ENCODE measurements at regions not wholly inside any gene's neighbourhood (a gene's known extent, or its start where the extent isn't known, plus 50 kb on each side); places are given as distances from the start of the nearest gene placed in this dataset.

DNA sequence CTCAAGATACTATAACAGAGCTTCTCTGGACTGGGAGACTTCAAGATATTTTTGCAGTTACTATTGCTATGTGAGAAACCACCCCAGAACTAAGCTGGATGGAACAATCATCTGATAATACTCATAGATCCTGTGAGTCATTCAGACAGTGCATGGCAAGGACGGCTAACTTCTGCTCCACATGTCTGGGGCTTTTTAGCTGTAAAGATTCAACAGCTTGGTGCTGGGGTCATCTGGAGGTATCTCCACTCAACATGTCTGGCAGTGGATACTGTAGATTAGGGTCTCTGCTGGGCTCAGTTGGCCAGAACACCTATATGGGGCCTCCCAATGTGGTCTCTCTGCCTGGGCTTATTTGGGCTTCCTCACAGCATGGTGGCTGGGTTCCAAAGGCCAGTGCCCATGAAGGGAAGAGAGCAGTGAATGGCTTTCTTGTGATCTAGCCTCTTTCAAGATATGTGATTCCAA lies 117.3 kb upstream of the SLC7A14 start:
- H3K36me3 ChIP-seq (ENCODE audit: control insufficient read depth, insufficient read depth, low read length): no peaks in the 10 kb centered on the region
- no peaks in the 10 kb centered on the region for H3K27me3 ChIP-seq (ENCODE audit: control insufficient read depth, insufficient read depth, low read length)
- H3K4me3 ChIP-seq (ENCODE audit: low read depth, low read length): no peak overlapping the region
- DNase-seq (ENCODE audit: low read depth): no peak
- TF ChIP-seq, protein P1, sequence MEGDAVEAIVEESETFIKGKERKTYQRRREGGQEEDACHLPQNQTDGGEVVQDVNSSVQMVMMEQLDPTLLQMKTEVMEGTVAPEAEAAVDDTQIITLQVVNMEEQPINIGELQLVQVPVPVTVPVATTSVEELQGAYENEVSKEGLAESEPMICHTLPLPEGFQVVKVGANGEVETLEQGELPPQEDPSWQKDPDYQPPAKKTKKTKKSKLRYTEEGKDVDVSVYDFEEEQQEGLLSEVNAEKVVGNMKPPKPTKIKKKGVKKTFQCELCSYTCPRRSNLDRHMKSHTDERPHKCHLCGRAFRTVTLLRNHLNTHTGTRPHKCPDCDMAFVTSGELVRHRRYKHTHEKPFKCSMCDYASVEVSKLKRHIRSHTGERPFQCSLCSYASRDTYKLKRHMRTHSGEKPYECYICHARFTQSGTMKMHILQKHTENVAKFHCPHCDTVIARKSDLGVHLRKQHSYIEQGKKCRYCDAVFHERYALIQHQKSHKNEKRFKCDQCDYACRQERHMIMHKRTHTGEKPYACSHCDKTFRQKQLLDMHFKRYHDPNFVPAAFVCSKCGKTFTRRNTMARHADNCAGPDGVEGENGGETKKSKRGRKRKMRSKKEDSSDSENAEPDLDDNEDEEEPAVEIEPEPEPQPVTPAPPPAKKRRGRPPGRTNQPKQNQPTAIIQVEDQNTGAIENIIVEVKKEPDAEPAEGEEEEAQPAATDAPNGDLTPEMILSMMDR (IDR thresholded peaks at IDR 0.05; ENCODE audit: insufficient read depth, low read length, poor library complexity, severe bottlenecking): no peak

DNA sequence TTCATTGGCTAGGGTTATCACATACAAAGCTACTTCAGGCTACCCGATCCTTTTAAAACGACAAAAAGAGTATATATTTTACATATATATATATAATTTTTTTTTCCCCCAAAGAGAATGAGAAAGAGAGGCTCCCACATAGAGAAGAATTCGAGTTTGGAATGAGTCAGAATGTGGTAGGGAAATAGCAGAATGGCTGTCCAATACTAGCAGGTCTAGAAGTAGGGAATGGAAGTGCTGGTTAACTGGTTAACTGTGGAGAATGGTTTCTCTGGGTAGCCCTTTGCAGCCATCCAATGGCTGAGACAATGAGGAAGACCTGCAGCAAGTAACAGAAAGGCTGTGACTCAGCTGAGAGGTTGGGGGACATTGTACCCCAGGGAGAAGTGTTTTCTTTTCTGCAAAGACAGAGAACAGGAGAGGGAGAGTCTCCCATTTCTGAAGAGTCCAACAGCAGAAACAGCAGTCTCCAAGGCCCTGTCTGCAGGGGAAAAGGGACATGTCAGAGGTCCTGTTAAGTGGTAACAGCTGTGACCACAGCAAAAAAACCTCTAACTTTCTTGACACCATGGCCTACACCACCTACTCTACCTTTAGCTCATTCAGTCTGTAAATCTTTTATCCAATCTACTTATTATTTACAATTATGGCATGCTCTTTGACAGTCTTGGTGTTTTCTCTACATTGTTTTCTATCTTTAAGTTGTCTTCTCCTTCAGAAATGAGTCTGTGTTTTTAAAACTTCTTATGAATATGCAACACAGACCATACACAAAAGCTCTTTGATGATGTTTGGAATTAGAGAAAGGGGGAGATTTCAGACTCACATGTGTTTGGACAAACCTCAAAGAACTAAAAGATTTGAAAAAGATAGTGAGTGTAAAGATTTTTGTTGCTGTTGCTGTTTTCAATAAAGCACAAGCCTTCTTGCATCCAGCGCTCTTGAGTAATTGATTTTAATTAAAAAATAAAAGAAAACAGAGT lies 116.1 kb upstream of the SLC7A14 start:
- no peaks in the 10 kb centered on the region for H3K36me3 ChIP-seq (ENCODE audit: control insufficient read depth, insufficient read depth, low read length)
- H3K4me3 ChIP-seq (ENCODE audit: low read depth, low read length): no peak overlapping the region
- TF ChIP-seq, protein P1 (IDR thresholded peaks at IDR 0.05; ENCODE audit: insufficient read depth, low read length, poor library complexity, severe bottlenecking): no peak
- H3K27me3 ChIP-seq (ENCODE audit: control insufficient read depth, insufficient read depth, low read length): no peaks in the 10 kb centered on the region
- no peak for DNase-seq (ENCODE audit: low read depth)

DNA sequence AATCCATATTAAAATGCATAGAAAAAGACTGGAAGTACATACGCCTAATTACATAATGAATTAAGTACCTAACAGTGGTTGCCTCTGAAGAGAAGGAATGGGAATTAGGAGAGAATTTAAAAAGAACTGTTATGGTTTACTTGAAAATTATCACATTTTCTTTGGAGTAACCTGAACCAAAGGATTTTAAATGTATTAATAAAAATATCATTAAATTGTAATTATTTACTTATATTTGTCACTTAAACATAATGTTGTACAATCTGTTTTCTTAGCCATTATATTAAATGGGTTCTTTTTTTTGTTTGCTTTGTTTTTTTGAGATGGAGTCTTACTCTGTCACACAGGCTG lies 114.2 kb upstream of the SLC7A14 start:
- DNase-seq (ENCODE audit: low read depth): no peak
- H3K27me3 ChIP-seq (ENCODE audit: control insufficient read depth, insufficient read depth, low read length): no peaks in the 10 kb centered on the region
- no peak overlapping the region for H3K4me3 ChIP-seq (ENCODE audit: low read depth, low read length)
- no peaks in the 10 kb centered on the region for H3K36me3 ChIP-seq (ENCODE audit: control insufficient read depth, insufficient read depth, low read length)
- TF ChIP-seq, protein P1 (IDR thresholded peaks at IDR 0.05; ENCODE audit: insufficient read depth, low read length, poor library complexity, severe bottlenecking): no peak

DNA sequence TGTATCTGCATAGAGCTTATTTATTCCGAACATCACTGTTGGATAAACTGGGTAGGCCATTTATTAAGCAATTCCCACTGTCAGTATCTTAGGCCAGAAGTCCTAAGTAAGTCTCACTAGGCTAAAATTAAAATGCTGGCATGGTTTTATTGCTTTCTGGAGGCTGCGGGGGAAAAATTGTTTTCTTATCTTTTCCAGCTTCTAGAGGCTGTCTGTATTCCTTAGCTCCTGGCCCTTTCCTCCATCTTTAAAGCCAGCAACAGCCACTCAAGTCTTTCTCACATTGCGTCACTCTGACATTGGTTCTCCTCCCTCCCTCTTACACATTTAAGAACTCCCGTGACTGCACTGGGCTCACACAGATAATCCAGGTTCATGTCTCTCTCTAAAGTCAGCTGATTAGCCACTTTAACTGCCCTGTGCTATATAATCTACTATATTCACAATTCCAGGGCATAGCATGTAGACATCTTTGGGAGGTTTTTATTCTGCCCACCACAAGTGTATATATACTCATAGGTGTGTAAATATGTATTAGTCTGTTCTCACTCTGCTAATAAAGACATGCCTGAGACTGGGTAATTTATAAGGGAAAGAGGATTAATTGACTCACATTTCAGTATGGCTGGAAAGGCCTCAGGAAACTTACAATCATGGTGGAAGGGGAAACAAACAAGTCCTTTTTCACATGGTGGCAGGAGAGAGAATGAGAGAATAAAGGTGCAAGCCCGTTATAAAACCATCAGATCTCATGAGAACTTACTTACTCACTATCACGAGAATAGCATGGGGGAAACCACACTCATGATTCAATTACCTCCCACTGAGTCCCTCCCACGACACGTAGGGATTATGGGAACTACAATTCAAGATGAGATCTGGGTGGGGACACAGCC lies 113.5 kb upstream of the SLC7A14 start:
- Histone ChIP-seq H3K27me3 (ENCODE audit: control insufficient read depth, insufficient read depth, low read length) (no peaks in the 10 kb centered on the region), H3K36me3 (ENCODE audit: control insufficient read depth, insufficient read depth, low read length) (no peaks in the 10 kb centered on the region), H3K4me3 (ENCODE audit: low read depth, low read length) (no peak overlapping the region)
- DNase-seq (ENCODE audit: low read depth): no peak
- TF ChIP-seq, protein P1 (IDR thresholded peaks at IDR 0.05; ENCODE audit: insufficient read depth, low read length, poor library complexity, severe bottlenecking): no peak

DNA sequence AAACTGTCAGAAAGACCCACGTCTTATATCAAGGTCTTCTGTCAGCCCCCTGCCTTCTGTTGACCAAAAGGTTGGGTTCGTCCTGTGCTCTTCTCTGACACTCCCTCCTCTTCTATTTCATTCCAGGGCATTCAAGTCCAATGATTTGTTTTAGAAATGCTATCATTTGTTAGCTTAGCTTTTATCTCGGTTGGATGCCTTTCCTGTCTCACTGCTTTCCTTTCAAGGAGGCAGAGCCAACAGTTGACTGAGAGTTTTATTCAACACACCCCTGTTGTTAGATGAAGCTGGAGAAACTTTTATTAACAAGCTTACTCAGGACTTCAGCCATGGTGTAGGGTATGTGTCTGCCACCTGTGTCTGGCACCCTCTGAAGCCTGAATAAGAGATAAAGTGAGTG lies 112.0 kb upstream of the SLC7A14 start:
- DNase-seq (ENCODE audit: low read depth): no peak
- H3K36me3 ChIP-seq (ENCODE audit: control insufficient read depth, insufficient read depth, low read length): no peaks in the 10 kb centered on the region
- H3K4me3 ChIP-seq (ENCODE audit: low read depth, low read length): no peak overlapping the region
- H3K27me3 ChIP-seq (ENCODE audit: control insufficient read depth, insufficient read depth, low read length): no peaks in the 10 kb centered on the region
- TF ChIP-seq, protein P1 (IDR thresholded peaks at IDR 0.05; ENCODE audit: insufficient read depth, low read length, poor library complexity, severe bottlenecking): no peak
